WTC11 (cell line): ENCODE measurements at regions not wholly inside any gene's neighbourhood (a gene's known extent, or its start where the extent isn't known, plus 50 kb on each side); places are given as distances from the start of the nearest gene placed in this dataset.

Source experiments
- ATAC-seq: fragments of 200-7000 bp; cut with Tn5 transposase; 2 replicates; pipeline ENCODE4 v1.10.0; 2021; ENCODE audit warnings: mild to moderate bottlenecking, moderate library complexity
- CTCF ChIA-PET: fragments of 300-600 bp; sonication (Branson Sonifier 250); formaldehyde crosslinking; loops from one replicate; lab custom pipeline; 2021; ENCODE audit warnings: antibody characterized with exemption; lab: Charles Lee
- POLR2A ChIA-PET: fragments of 350-600 bp; sonication (Branson Sonifier 250); formaldehyde crosslinking; loops from one replicate; lab custom pipeline; 2021; ENCODE audit warnings: antibody characterized with exemption; lab: Charles Lee
- DNase-seq: peaks from one replicate; pipeline ENCODE4 v3.0.0; 2021; ENCODE audit warnings: low spot score
- H3K27ac Mint-ChIP-seq: 2 replicates; pipeline ENCODE4 v1.8.0; 2021; ENCODE audit warnings: mixed read lengths
- H3K27me3 Mint-ChIP-seq: 2 replicates; pipeline ENCODE4 v1.8.0; 2021; ENCODE audit warnings: low read depth, mild to moderate bottlenecking, moderate library complexity, mixed read lengths
- H3K36me3 Mint-ChIP-seq: 2 replicates; pipeline ENCODE4 v1.8.0; 2021; ENCODE audit warnings: mixed read lengths
- H3K4me1 Mint-ChIP-seq: 2 replicates; pipeline ENCODE4 v1.8.0; 2022; ENCODE audit warnings: mixed read lengths
- H3K4me3 Mint-ChIP-seq: 2 replicates; pipeline ENCODE4 v1.8.0; 2021; ENCODE audit warnings: mild to moderate bottlenecking, moderate library complexity, mixed read lengths
- H3K9me3 Mint-ChIP-seq: 2 replicates; pipeline ENCODE4 v1.8.0; 2021; ENCODE audit warnings: mixed read lengths
- ARID4B ChIP-seq: sonication (generic); formaldehyde crosslinking; IDR thresholded peaks from 2 replicates; pipeline ENCODE4 v1.8.0; 2023; ENCODE audit warnings: missing genetic modification reagents, mild to moderate bottlenecking, borderline replicate concordance
- ATF1 ChIP-seq: sonication (generic); formaldehyde crosslinking; IDR thresholded peaks from 2 replicates; pipeline ENCODE4 v1.8.1; 2023; ENCODE audit warnings: mild to moderate bottlenecking, moderate library complexity, missing genetic modification reagents
- E2F4 ChIP-seq: sonication (generic); formaldehyde crosslinking; IDR thresholded peaks from 2 replicates; pipeline ENCODE4 v1.8.1; 2022; ENCODE audit warnings: low read depth, mild to moderate bottlenecking, moderate library complexity, missing genetic modification reagents, borderline replicate concordance
- ERG ChIP-seq: fragments of 250-450 bp; sonication (Bioruptor Pico); IDR thresholded peaks from 2 replicates; pipeline ENCODE4 v1.8.0; 2021; ENCODE audit warnings: mild to moderate bottlenecking
- ESRRA ChIP-seq: sonication (generic); formaldehyde crosslinking; IDR thresholded peaks from 2 replicates; pipeline ENCODE4 v1.8.1; 2022; ENCODE audit warnings: mild to moderate bottlenecking, missing genetic modification reagents, borderline replicate concordance
- FOXJ3 ChIP-seq: sonication (generic); formaldehyde crosslinking; IDR thresholded peaks from 2 replicates; pipeline ENCODE4 v1.9.0; 2021; ENCODE audit warnings: missing genetic modification reagents, mild to moderate bottlenecking, borderline replicate concordance
- FOXP1 ChIP-seq: sonication (generic); formaldehyde crosslinking; IDR thresholded peaks from 2 replicates; pipeline ENCODE4 v1.8.0; 2022; ENCODE audit warnings: missing genetic modification reagents, mild to moderate bottlenecking, moderate library complexity, borderline replicate concordance
- IRF1 ChIP-seq: sonication (generic); formaldehyde crosslinking; IDR thresholded peaks from 2 replicates; pipeline ENCODE4 v1.8.0; 2023; ENCODE audit warnings: missing genetic modification reagents
- IRF2 ChIP-seq: sonication (generic); formaldehyde crosslinking; IDR thresholded peaks from 2 replicates; pipeline ENCODE4 v1.8.0; 2022; ENCODE audit warnings: low read depth, missing genetic modification reagents, borderline replicate concordance
- KAT7 ChIP-seq: sonication (generic); formaldehyde crosslinking; IDR thresholded peaks from 2 replicates; pipeline ENCODE4 v1.8.1; 2023; ENCODE audit warnings: missing genetic modification reagents, mild to moderate bottlenecking, borderline replicate concordance
- MLX ChIP-seq: sonication (generic); formaldehyde crosslinking; IDR thresholded peaks from 2 replicates; pipeline ENCODE4 v1.8.1; 2023; ENCODE audit warnings: mild to moderate bottlenecking, missing genetic modification reagents, moderate library complexity
- MYBL2 ChIP-seq: sonication (generic); formaldehyde crosslinking; IDR thresholded peaks from 2 replicates; pipeline ENCODE4 v1.8.1; 2023; ENCODE audit warnings: mild to moderate bottlenecking, moderate library complexity, missing genetic modification reagents
- NR2C2 ChIP-seq: sonication (generic); formaldehyde crosslinking; IDR thresholded peaks from 2 replicates; pipeline ENCODE4 v1.8.0; 2022; ENCODE audit warnings: mild to moderate bottlenecking, missing genetic modification reagents
- PREB ChIP-seq: sonication (generic); formaldehyde crosslinking; IDR thresholded peaks from 2 replicates; pipeline ENCODE4 v1.8.1; 2022; ENCODE audit warnings: mild to moderate bottlenecking, missing genetic modification reagents, moderate library complexity, borderline replicate concordance
- RELA ChIP-seq: sonication (generic); formaldehyde crosslinking; IDR thresholded peaks from 2 replicates; pipeline ENCODE4 v1.8.1; 2022; ENCODE audit warnings: missing genetic modification reagents, mild to moderate bottlenecking, borderline replicate concordance
- SOX15 ChIP-seq: fragments of 250-450 bp; sonication (Bioruptor Pico); IDR thresholded peaks from 2 replicates; pipeline ENCODE4 v1.9.0; 2021; ENCODE audit warnings: mild to moderate bottlenecking
- SP1 ChIP-seq: sonication (generic); formaldehyde crosslinking; conservative IDR thresholded peaks from 2 replicates; pipeline ENCODE4 v1.8.1; 2022; ENCODE audit warnings: missing genetic modification reagents
- TCF7 ChIP-seq: sonication (generic); formaldehyde crosslinking; IDR thresholded peaks from 2 replicates; pipeline ENCODE4 v1.8.0; 2022; ENCODE audit warnings: mild to moderate bottlenecking, low read depth, missing genetic modification reagents, moderate library complexity
- TP53 ChIP-seq: sonication (generic); formaldehyde crosslinking; IDR thresholded peaks from 2 replicates; pipeline ENCODE4 v1.8.1; 2023; ENCODE audit warnings: mild to moderate bottlenecking, missing genetic modification reagents
- USF2 ChIP-seq: sonication (generic); formaldehyde crosslinking; IDR thresholded peaks from 2 replicates; pipeline ENCODE4 v1.8.1; 2023; ENCODE audit warnings: mild to moderate bottlenecking, missing genetic modification reagents, moderate library complexity
- ZBTB21 ChIP-seq: sonication (generic); formaldehyde crosslinking; IDR thresholded peaks from 2 replicates; pipeline ENCODE4 v1.8.1; 2023; ENCODE audit warnings: mild to moderate bottlenecking, missing genetic modification reagents, borderline replicate concordance
- ZNF121 ChIP-seq: sonication (generic); formaldehyde crosslinking; IDR thresholded peaks from 2 replicates; pipeline ENCODE4 v1.8.0; 2023; ENCODE audit warnings: missing genetic modification reagents
- ZNF232 ChIP-seq: sonication (generic); formaldehyde crosslinking; IDR thresholded peaks from 2 replicates; pipeline ENCODE4 v1.8.0; 2022; ENCODE audit warnings: mild to moderate bottlenecking, missing genetic modification reagents
- ZNF423 ChIP-seq: fragments of 250-450 bp; sonication (Bioruptor Pico); IDR thresholded peaks from 2 replicates; pipeline ENCODE4 v2.1.2; 2022; ENCODE audit warnings: mild to moderate bottlenecking, moderate library complexity
- ZNF671 ChIP-seq: fragments of 250-450 bp; sonication (Bioruptor Pico); IDR thresholded peaks from 2 replicates; pipeline ENCODE4 v1.8.0; 2021; ENCODE audit warnings: mild to moderate bottlenecking

- TF ChIP-seq USF2 (CRISPR knock-in tag) = no peak
- no peak for TF ChIP-seq FOXP1 (CRISPR knock-in tag)
- TF ChIP-seq MYBL2 (CRISPR knock-in tag) = no peak
- TF ChIP-seq ZNF671 (CRISPR knock-in tag) = no peak
- no peak for TF ChIP-seq ZNF423 (CRISPR knock-in tag)
- no peak for TF ChIP-seq ESRRA (CRISPR knock-in tag)
- no peak for TF ChIP-seq ATF1 (CRISPR knock-in tag)
- TF ChIP-seq PREB (CRISPR knock-in tag) = no peak
- TF ChIP-seq MLX (CRISPR knock-in tag) = no peak
Measured at GRCh38 chr4:119795986-119796578, 167.5 kb upstream of the PDE5A start (continued).

- no peaks in the 10 kb centered on the region for H3K27me3 Mint-ChIP-seq
- peak overlapping the region; percentile 64; the same call in 1 of the 2 replicates for H3K27ac Mint-ChIP-seq
- H3K9me3 Mint-ChIP-seq = peaks cover 6% of the 10 kb centered on the region; the same call in 1 of the 2 replicates
- H3K4me1 Mint-ChIP-seq = peaks cover 26% of the 10 kb centered on the region
- POLR2A ChIA-PET = no interaction called here
- no peak overlapping the region for H3K4me3 Mint-ChIP-seq
- no peaks in the 10 kb centered on the region for H3K36me3 Mint-ChIP-seq
- CTCF ChIA-PET = interaction anchor here (1.6 kb wide), 1 partner anchor 166 kb away, joined by 7 read pairs; the partner anchor contains the start of gene PDE5A
- no peak for TF ChIP-seq ZNF232 (CRISPR knock-in tag)
- TF ChIP-seq TP53 (CRISPR knock-in tag) = no peak
- no peak for TF ChIP-seq RELA (CRISPR knock-in tag)
- no peak for TF ChIP-seq E2F4 (CRISPR knock-in tag)
- no peak for TF ChIP-seq NR2C2 (CRISPR knock-in tag)
- TF ChIP-seq ZNF671 (CRISPR knock-in tag) = no peak
- TF ChIP-seq ARID4B (CRISPR knock-in tag) = no peak
- TF ChIP-seq ZNF121 (CRISPR knock-in tag) = no peak
- TF ChIP-seq ERG (CRISPR knock-in tag) = no peak
- TF ChIP-seq SOX15 (CRISPR knock-in tag) = no peak
- no peak for TF ChIP-seq TCF7 (CRISPR knock-in tag)
- TF ChIP-seq IRF1 (CRISPR knock-in tag) = no peak
- no peak for TF ChIP-seq SP1 (CRISPR knock-in tag)
- no peak for TF ChIP-seq KAT7 (CRISPR knock-in tag)
- TF ChIP-seq ZBTB21 (CRISPR knock-in tag) = no peak
- TF ChIP-seq ESRRA (CRISPR knock-in tag) = no peak
- TF ChIP-seq IRF2 (CRISPR knock-in tag) = no peak
- TF ChIP-seq FOXJ3 (CRISPR knock-in tag) = no peak
- DNase-seq (no peak), ATAC-seq (peak; percentile 26; the same call in 1 of the 2 replicates)
Measured at GRCh38 chr4:119794681-119795080, 166.1 kb upstream of the PDE5A start.
